ENCODE measurements at regions not wholly inside any gene's neighbourhood (a gene's known extent, or its start where the extent isn't known, plus 50 kb on each side); places are given as distances from the start of the nearest gene placed in this dataset.

DNA sequence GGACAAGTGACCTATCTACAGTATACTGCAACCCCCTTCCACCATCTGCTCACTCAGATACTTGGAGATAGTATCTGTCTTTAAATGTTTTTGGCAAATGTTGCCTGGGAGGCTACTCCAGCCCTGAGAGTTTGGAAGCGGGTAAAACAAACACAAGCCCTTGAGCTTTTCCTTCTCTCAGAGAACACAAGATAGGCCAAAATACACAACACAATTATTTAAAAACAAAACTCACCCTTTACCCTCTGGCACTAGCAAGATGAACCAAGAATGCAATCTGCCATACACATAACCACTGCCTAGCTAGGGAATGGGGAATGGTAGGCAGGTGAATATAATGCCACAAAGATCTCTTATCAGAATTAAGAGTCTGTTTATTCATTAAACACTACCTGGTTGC is 324.7 kb upstream of the FAM47C start:
- Histone ChIP-seq H3K9ac (ENCODE audit: control insufficient read depth, extremely low read depth, insufficient read depth, low read length) (no peak overlapping the region), H3K79me2 (ENCODE audit: control insufficient read depth, insufficient read depth, low read length) (no peaks in the 10 kb centered on the region), H3K36me3 (ENCODE audit: control insufficient read depth in 2 of 2, extremely low read depth in 1 of 2, insufficient read depth in 2 of 2, low read length in 2 of 2) (no peaks in the 10 kb centered on the region), H3K27me3 (ENCODE audit: control insufficient read depth, extremely low read depth, insufficient read depth, low read length) (no peaks in the 10 kb centered on the region), H3K4me3 (ENCODE audit: control insufficient read depth in 2 of 3, extremely low read depth in 1 of 3, insufficient read depth in 2 of 3, low read depth in 1 of 3, low read length in 3 of 3) (no peak overlapping the region), H4K20me1 (ENCODE audit: control insufficient read depth, extremely low read depth, insufficient read depth, low read length) (no peaks in the 10 kb centered on the region), H3K4me2 (ENCODE audit: control insufficient read depth, extremely low read depth, insufficient read depth, low read depth, low read length) (no peak overlapping the region), H3K27ac (ENCODE audit: control insufficient read depth, insufficient read depth, low read length) (no peak overlapping the region), H3K9me3 (ENCODE audit: control insufficient read depth, low read depth, low read length) (no peaks in the 10 kb centered on the region), H3K9me1 (ENCODE audit: control insufficient read depth, extremely low read depth, insufficient read depth, low read length) (no peaks in the 10 kb centered on the region), H2AFZ (ENCODE audit: control insufficient read depth, low read length) (no peak overlapping the region), H3K4me1 (ENCODE audit: control insufficient read depth, extremely low read depth, insufficient read depth, low read length) (no peaks in the 10 kb centered on the region)
- FAIRE-seq, result no peak
- DNase-seq (ENCODE audit: low read depth, low spot score), result no peak
- dilution Hi-C loops (cut with MboI; ENCODE audit: extremely low pct_ligation_motif_present, low sequenced_read_pairs), result no loop called here
- no peak for TF ChIP-seq EZH2 (IDR thresholded peaks at IDR 0.05; ENCODE audit: low read length)
- TF ChIP-seq, protein P1, sequence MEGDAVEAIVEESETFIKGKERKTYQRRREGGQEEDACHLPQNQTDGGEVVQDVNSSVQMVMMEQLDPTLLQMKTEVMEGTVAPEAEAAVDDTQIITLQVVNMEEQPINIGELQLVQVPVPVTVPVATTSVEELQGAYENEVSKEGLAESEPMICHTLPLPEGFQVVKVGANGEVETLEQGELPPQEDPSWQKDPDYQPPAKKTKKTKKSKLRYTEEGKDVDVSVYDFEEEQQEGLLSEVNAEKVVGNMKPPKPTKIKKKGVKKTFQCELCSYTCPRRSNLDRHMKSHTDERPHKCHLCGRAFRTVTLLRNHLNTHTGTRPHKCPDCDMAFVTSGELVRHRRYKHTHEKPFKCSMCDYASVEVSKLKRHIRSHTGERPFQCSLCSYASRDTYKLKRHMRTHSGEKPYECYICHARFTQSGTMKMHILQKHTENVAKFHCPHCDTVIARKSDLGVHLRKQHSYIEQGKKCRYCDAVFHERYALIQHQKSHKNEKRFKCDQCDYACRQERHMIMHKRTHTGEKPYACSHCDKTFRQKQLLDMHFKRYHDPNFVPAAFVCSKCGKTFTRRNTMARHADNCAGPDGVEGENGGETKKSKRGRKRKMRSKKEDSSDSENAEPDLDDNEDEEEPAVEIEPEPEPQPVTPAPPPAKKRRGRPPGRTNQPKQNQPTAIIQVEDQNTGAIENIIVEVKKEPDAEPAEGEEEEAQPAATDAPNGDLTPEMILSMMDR (optimal IDR thresholded peaks at IDR 0.05 in 1 of 3, IDR thresholded peaks at IDR 0.05 in 1 of 3, conservative IDR thresholded peaks at IDR 0.05 in 1 of 3; ENCODE audit: extremely low read depth in 1 of 3, insufficient read depth in 2 of 3, low read length in 3 of 3), result no peak

DNA sequence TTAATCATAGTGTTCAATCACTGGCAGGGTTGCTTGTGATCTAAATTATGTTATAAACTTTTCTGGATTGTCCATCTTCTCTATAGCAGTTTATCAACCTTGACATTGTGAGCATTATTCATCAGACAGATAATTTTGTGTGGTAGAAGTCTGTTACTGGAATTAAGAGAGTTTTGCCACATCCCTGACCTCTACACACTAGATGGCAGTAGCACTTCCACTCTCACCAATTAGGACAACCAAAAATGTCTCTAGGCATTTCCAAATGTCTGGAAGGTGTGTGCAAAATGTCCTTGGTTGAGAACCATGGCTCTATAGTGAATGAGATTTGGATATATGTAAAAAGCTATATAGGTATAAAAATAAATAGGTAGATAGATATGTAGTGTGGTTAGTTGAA is 324.1 kb upstream of the FAM47C start:
- no peaks in the 10 kb centered on the region for H4K20me1 ChIP-seq (ENCODE audit: control insufficient read depth, extremely low read depth, insufficient read depth, low read length)
- FAIRE-seq (no peak), DNase-seq (ENCODE audit: low read depth, low spot score) (no peak)
- H3K27me3 ChIP-seq (ENCODE audit: control insufficient read depth, extremely low read depth, insufficient read depth, low read length), result no peaks in the 10 kb centered on the region
- H3K27ac ChIP-seq (ENCODE audit: control insufficient read depth, insufficient read depth, low read length), result no peak overlapping the region
- H2AFZ ChIP-seq (ENCODE audit: control insufficient read depth, low read length), result no peak overlapping the region
- no peaks in the 10 kb centered on the region for H3K4me1 ChIP-seq (ENCODE audit: control insufficient read depth, extremely low read depth, insufficient read depth, low read length)
- no peaks in the 10 kb centered on the region for H3K36me3 ChIP-seq (ENCODE audit: control insufficient read depth in 2 of 2, extremely low read depth in 1 of 2, insufficient read depth in 2 of 2, low read length in 2 of 2)
- H3K4me3 ChIP-seq (ENCODE audit: control insufficient read depth in 2 of 3, extremely low read depth in 1 of 3, insufficient read depth in 2 of 3, low read depth in 1 of 3, low read length in 3 of 3), result no peak overlapping the region
- no peak overlapping the region for H3K9ac ChIP-seq (ENCODE audit: control insufficient read depth, extremely low read depth, insufficient read depth, low read length)
- no peak overlapping the region for H3K4me2 ChIP-seq (ENCODE audit: control insufficient read depth, extremely low read depth, insufficient read depth, low read depth, low read length)
- dilution Hi-C loops (cut with MboI; ENCODE audit: extremely low pct_ligation_motif_present, low sequenced_read_pairs), result no loop called here
- H3K9me1 ChIP-seq (ENCODE audit: control insufficient read depth, extremely low read depth, insufficient read depth, low read length), result no peaks in the 10 kb centered on the region
- H3K9me3 ChIP-seq (ENCODE audit: control insufficient read depth, low read depth, low read length), result no peaks in the 10 kb centered on the region
- no peak for TF ChIP-seq EZH2 (IDR thresholded peaks at IDR 0.05; ENCODE audit: low read length)
- TF ChIP-seq, protein P1 (optimal IDR thresholded peaks at IDR 0.05 in 1 of 3, IDR thresholded peaks at IDR 0.05 in 1 of 3, conservative IDR thresholded peaks at IDR 0.05 in 1 of 3; ENCODE audit: extremely low read depth in 1 of 3, insufficient read depth in 2 of 3, low read length in 3 of 3), result no peak
- no peaks in the 10 kb centered on the region for H3K79me2 ChIP-seq (ENCODE audit: control insufficient read depth, insufficient read depth, low read length)
